Hepatocyte (in vitro differentiated cells): ENCODE measurements at regions not wholly inside any gene's neighbourhood (a gene's known extent, or its start where the extent isn't known, plus 50 kb on each side); places are given as distances from the start of the nearest gene placed in this dataset.

Experiments
- DNase-seq: peaks from one replicate; pipeline ENCODE4 v3.0.0-alpha.2; 2016; ENCODE audit warnings: low spot score
- H2AFZ ChIP-seq: fragments of 200-600 bp; sonication (generic); 2 replicates; pipeline ENCODE4 v1.6.0; 2016; ENCODE audit warnings: antibody characterized with exemption, mild to moderate bottlenecking
- H3K27ac ChIP-seq: fragments of 200-600 bp; sonication (generic); 2 replicates; pipeline ENCODE4 v1.5.1; 2016; ENCODE audit warnings: mild to moderate bottlenecking
- H3K27me3 ChIP-seq: fragments of 200-600 bp; sonication (generic); 2 replicates; pipeline ENCODE4 v1.6.1; 2016
- H3K36me3 ChIP-seq: fragments of 200-600 bp; sonication (generic); replicated peaks from 2 replicates; pipeline ENCODE4 v1.5.1; 2016; ENCODE audit warnings: low read depth; ENCODE audit not compliant: insufficient read depth
- H3K4me1 ChIP-seq: fragments of 200-600 bp; sonication (generic); 2 replicates; pipeline ENCODE4 v1.5.1; 2016; ENCODE audit warnings: mild to moderate bottlenecking, moderate library complexity; ENCODE audit not compliant: insufficient read depth
- H3K4me2 ChIP-seq: fragments of 200-600 bp; sonication (generic); 2 replicates; pipeline ENCODE4 v1.6.0; 2016
- H3K4me3 ChIP-seq: fragments of 200-600 bp; sonication (generic); 2 replicates; pipeline ENCODE4 v1.5.1; 2016; ENCODE audit warnings: mild to moderate bottlenecking
- H3K79me2 ChIP-seq: fragments of 200-600 bp; sonication (generic); 2 replicates; pipeline ENCODE4 v1.6.0; 2017; ENCODE audit warnings: mild to moderate bottlenecking
- H3K9me2 ChIP-seq: fragments of 200-600 bp; sonication (generic); replicated peaks from 2 replicates; pipeline ENCODE4 v1.6.0; 2017; ENCODE audit warnings: mild to moderate bottlenecking; ENCODE audit not compliant: insufficient read depth
- H3K9me3 ChIP-seq: fragments of 200-600 bp; sonication (generic); 2 replicates; pipeline ENCODE4 v1.5.1; 2016; ENCODE audit warnings: low read depth, mild to moderate bottlenecking
- H4K20me1 ChIP-seq: fragments of 200-600 bp; sonication (generic); 2 replicates; pipeline ENCODE4 v1.6.0; 2016; ENCODE audit warnings: mild to moderate bottlenecking; ENCODE audit not compliant: insufficient read depth, poor library complexity, severe bottlenecking
- CTCF ChIP-seq: fragments of 200-600 bp; sonication (generic); IDR thresholded peaks from 2 replicates; pipeline ENCODE4 v1.5.1; 2016; ENCODE audit warnings: antibody characterized with exemption, mild to moderate bottlenecking; ENCODE audit not compliant: poor library complexity
- EZH2 ChIP-seq: fragments of 200-600 bp; sonication (generic); IDR thresholded peaks from 2 replicates; pipeline ENCODE4 v1.6.1; 2016; ENCODE audit warnings: antibody characterized with exemption, mild to moderate bottlenecking, borderline replicate concordance
- EZH2phosphoT487 ChIP-seq: fragments of 200-600 bp; sonication (generic); IDR thresholded peaks from one replicate; pipeline ENCODE4 v1.6.1; 2018; ENCODE audit warnings: antibody characterized with exemption, mild to moderate bottlenecking, low read depth, moderate library complexity; ENCODE audit not compliant: unreplicated experiment, severe bottlenecking
- WGBS: methylation state at CpG from one replicate; pipeline ENCODE4 v1.1.6; 2016; ENCODE audit warnings: low lambda C conversion rate; ENCODE audit errors: missing lambda C conversion rate; 5-methylcytosine and 5-hydroxymethylcytosine counted together

DNA sequence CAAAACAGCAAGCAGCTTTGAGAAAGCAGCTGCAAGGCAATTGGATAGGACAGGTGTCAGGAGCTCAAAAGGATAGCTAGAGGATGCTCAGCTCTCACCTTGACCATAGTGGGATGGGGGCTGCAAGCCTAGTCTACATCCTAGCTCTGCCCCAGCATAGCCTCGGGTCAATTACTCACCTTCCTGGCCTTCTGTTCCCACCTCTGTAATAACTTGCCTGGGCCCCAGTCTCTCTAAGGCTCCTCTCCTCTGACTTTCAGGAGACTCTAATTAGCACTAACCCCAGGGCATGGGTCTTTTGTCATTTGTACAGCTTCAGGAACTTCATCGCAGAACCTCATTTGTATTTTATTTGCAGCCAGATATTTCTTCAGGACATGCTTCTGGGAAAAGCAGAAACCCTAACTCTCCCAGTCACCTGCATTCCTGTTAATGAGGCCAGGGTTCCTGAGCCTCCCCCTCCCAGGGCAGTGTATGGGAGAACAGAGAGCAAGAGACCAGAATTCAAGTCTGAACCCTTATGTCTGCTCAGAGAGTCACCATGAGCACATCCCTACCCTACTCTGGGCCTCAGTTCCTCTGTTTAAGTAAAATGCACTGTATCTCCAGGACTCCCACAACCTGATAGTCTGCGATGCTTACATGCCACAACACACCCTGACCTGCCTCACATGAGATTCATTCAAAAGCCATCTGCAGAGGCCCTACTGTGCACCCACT, 108.1 kb downstream of the MATN1 start:
- Histone ChIP-seq H3K9me3 (no peaks in the 10 kb centered on the region), H3K9me2 (no peaks in the 10 kb centered on the region), H3K4me2 (no peak overlapping the region), H3K79me2 (no peaks in the 10 kb centered on the region), H3K27me3 (no peaks in the 10 kb centered on the region), H4K20me1 (no peaks in the 10 kb centered on the region), H2AFZ (no peak overlapping the region), H3K4me1 (no peaks in the 10 kb centered on the region), H3K4me3 (no peak overlapping the region), H3K27ac (no peak overlapping the region), H3K36me3 (no peaks in the 10 kb centered on the region)
- TF ChIP-seq EZH2phosphoT487 (no peak), CTCF (no peak), EZH2 (no peak)
- DNase-seq: no peak
- 81% methylated on average over 3 of the region's 3 CpGs for WGBS

- Histone ChIP-seq H3K27ac (no peak overlapping the region), H3K36me3 (no peaks in the 10 kb centered on the region), H3K9me3 (no peaks in the 10 kb centered on the region), H3K9me2 (no peaks in the 10 kb centered on the region), H3K4me2 (no peak overlapping the region), H3K4me1 (no peaks in the 10 kb centered on the region), H2AFZ (no peak overlapping the region), H4K20me1 (no peaks in the 10 kb centered on the region), H3K79me2 (no peaks in the 10 kb centered on the region), H3K4me3 (no peak overlapping the region), H3K27me3 (no peaks in the 10 kb centered on the region)
- 91% methylated on average over 1 of the region's 1 CpG for WGBS
- DNase-seq: no peak
- TF ChIP-seq CTCF (no peak), EZH2phosphoT487 (no peak), EZH2 (no peak)
Observed at GRCh38 chr1:30613188-30613587, 110.2 kb downstream of the MATN1 start.

GRCh38 chr1:30612536-30613065, 110.8 kb downstream of the MATN1 start:
- H3K27ac ChIP-seq: no peak overlapping the region
- H2AFZ ChIP-seq: no peak overlapping the region
- no peaks in the 10 kb centered on the region for H3K36me3 ChIP-seq
- DNase-seq: no peak
- H3K9me3 ChIP-seq: no peaks in the 10 kb centered on the region
- whole genome bisulfite sequencing: 79% methylated on average over 1 of the region's 1 CpG
- H4K20me1 ChIP-seq: no peaks in the 10 kb centered on the region
- H3K9me2 ChIP-seq: no peaks in the 10 kb centered on the region
- no peaks in the 10 kb centered on the region for H3K27me3 ChIP-seq
- no peaks in the 10 kb centered on the region for H3K4me1 ChIP-seq
- TF ChIP-seq EZH2 (no peak), CTCF (no peak), EZH2phosphoT487 (no peak)
- H3K79me2 ChIP-seq: no peaks in the 10 kb centered on the region
- H3K4me2 ChIP-seq: no peak overlapping the region
- H3K4me3 ChIP-seq: no peak overlapping the region
